Effector memory CD8-positive, alpha-beta T cell (primary cell): ENCODE measurements at regions not wholly inside any gene's neighbourhood (a gene's known extent, or its start where the extent isn't known, plus 50 kb on each side); places are given as distances from the start of the nearest gene placed in this dataset.
"Not testable (repeated sequence)": the region's sequence is repeated elsewhere in the genome, so short reads cannot be mapped to it uniquely, and the experiment has no call there.

Experiments used
- ATAC-seq: fragments of 150-1000 bp; cut with Tn5 transposase; replicated peaks from 2 replicates; pipeline ENCODE4 v1.10.0; 2021; ENCODE audit warnings: mild to moderate bottlenecking, moderate library complexity
- DNase-seq, 3 experiments: peaks; one replicate each; pipeline ENCODE4 v3.0.0; 2021
- H3K27ac Mint-ChIP-seq, 2 donors: one replicate each; pipeline ENCODE4 v1.8.0; 2022; ENCODE audit warnings: mild to moderate bottlenecking in 2 of 2, mixed read lengths in 2 of 2, moderate library complexity in 2 of 2
- H3K27me3 Mint-ChIP-seq, 2 donors: one replicate each; pipeline ENCODE4 v1.8.0; 2022; ENCODE audit warnings: mixed read lengths in 2 of 2
- H3K36me3 Mint-ChIP-seq: one replicate; pipeline ENCODE4 v1.8.0; 2022; ENCODE audit warnings: mild to moderate bottlenecking, moderate library complexity, mixed read lengths; ENCODE audit not compliant: insufficient read depth
- H3K4me1 Mint-ChIP-seq, 2 donors: one replicate each; pipeline ENCODE4 v1.8.0; 2022; ENCODE audit warnings: low read depth in 2 of 2, mixed read lengths in 2 of 2
- H3K4me3 Mint-ChIP-seq, 2 donors: one replicate each; pipeline ENCODE4 v1.8.0; 2022; ENCODE audit warnings: mild to moderate bottlenecking in 2 of 2, mixed read lengths in 2 of 2, moderate library complexity in 2 of 2
- H3K9me3 Mint-ChIP-seq, 2 donors: one replicate each; pipeline ENCODE4 v1.8.0; 2022; ENCODE audit warnings: mixed read lengths in 2 of 2

- Mint-ChIP-seq H3K36me3 (no peaks in the 10 kb centered on the region), H3K9me3 (peaks cover 0 to 9% of the 10 kb centered on the region in 2 donors), H3K27me3 (peaks cover 0 to 13% of the 10 kb centered on the region in 2 donors), H3K27ac (no peak overlapping the region), H3K4me3 (no peak overlapping the region), H3K4me1 (no peaks in the 10 kb centered on the region)
- no peak for DNase-seq
- ATAC-seq: no peak
Measured at GRCh38 chr10:130715686-130716670, 579.8 kb downstream of the GLRX3 start.

- ATAC-seq: no peak
- Mint-ChIP-seq H3K27ac (no peak overlapping the region), H3K27me3 (peaks cover 0 to 13% of the 10 kb centered on the region in 2 donors), H3K4me3 (no peak overlapping the region), H3K36me3 (no peaks in the 10 kb centered on the region), H3K9me3 (peaks cover 0 to 6% of the 10 kb centered on the region in 2 donors), H3K4me1 (no peaks in the 10 kb centered on the region)
- no peak for DNase-seq
Measured at GRCh38 chr10:130717083-130717482, 580.9 kb downstream of the GLRX3 start.

GRCh38 chr10:130718744-130719447 is 582.7 kb downstream of the GLRX3 start:
- not testable (repeated sequence) for H3K9me3 Mint-ChIP-seq, ATAC-seq, DNase-seq, H3K27ac Mint-ChIP-seq, H3K36me3 Mint-ChIP-seq, H3K4me1 Mint-ChIP-seq, H3K27me3 Mint-ChIP-seq, H3K4me3 Mint-ChIP-seq

GRCh38 chr10:130719448-130719752 is 583.2 kb downstream of the GLRX3 start:
- ATAC-seq (no peak), DNase-seq (no peak)
- H3K4me1 Mint-ChIP-seq: no peaks in the 10 kb centered on the region
- H3K4me3 Mint-ChIP-seq: no peak overlapping the region
- H3K36me3 Mint-ChIP-seq: no peaks in the 10 kb centered on the region
- peaks cover 0 to 3% of the 10 kb centered on the region in 2 donors for H3K9me3 Mint-ChIP-seq
- peaks cover 0 to 6% of the 10 kb centered on the region in 2 donors for H3K27me3 Mint-ChIP-seq
- no peak overlapping the region for H3K27ac Mint-ChIP-seq

- Mint-ChIP-seq H3K4me3 (no peak overlapping the region), H3K36me3 (no peaks in the 10 kb centered on the region), H3K9me3 (peaks cover 0 to 3% of the 10 kb centered on the region in 2 donors), H3K4me1 (no peaks in the 10 kb centered on the region), H3K27me3 (peaks cover 0 to 6% of the 10 kb centered on the region in 2 donors), H3K27ac (no peak overlapping the region)
- ATAC-seq: no peak
- DNase-seq: no peak
Measured at GRCh38 chr10:130720235-130720634, 584.0 kb downstream of the GLRX3 start.

- Mint-ChIP-seq H3K4me1 (no peaks in the 10 kb centered on the region), H3K27ac (no peak overlapping the region), H3K36me3 (no peaks in the 10 kb centered on the region), H3K9me3 (peaks cover 0 to 3% of the 10 kb centered on the region in 2 donors), H3K27me3 (peaks cover 0 to 1% of the 10 kb centered on the region in 2 donors), H3K4me3 (no peak overlapping the region)
- no peak for DNase-seq
- no peak for ATAC-seq
Measured at GRCh38 chr10:130721971-130722370, 585.8 kb downstream of the GLRX3 start.

GRCh38 chr10:130723704-130724103 is 587.5 kb downstream of the GLRX3 start:
- Mint-ChIP-seq H3K4me1 (no peaks in the 10 kb centered on the region), H3K4me3 (no peak overlapping the region)
- ATAC-seq: no peak

GRCh38 chr10:130725474-130725970 is 586.0 kb downstream of the TCERG1L start:
- no peaks in the 10 kb centered on the region for H3K9me3 Mint-ChIP-seq
- H3K4me1 Mint-ChIP-seq: no peaks in the 10 kb centered on the region
- no peak for ATAC-seq
- H3K27ac Mint-ChIP-seq: no peak overlapping the region
- H3K27me3 Mint-ChIP-seq: no peaks in the 10 kb centered on the region
- DNase-seq: no peak
- H3K4me3 Mint-ChIP-seq: no peak overlapping the region
- no peaks in the 10 kb centered on the region for H3K36me3 Mint-ChIP-seq

More at GRCh38 chr10:130723704-130724103, 587.5 kb downstream of the GLRX3 start:
- H3K27ac Mint-ChIP-seq: no peak overlapping the region
- H3K9me3 Mint-ChIP-seq: no peaks in the 10 kb centered on the region
- DNase-seq: no peak
- H3K36me3 Mint-ChIP-seq: no peaks in the 10 kb centered on the region
- H3K27me3 Mint-ChIP-seq: no peaks in the 10 kb centered on the region

GRCh38 chr10:130726996-130727725 is 584.4 kb downstream of the TCERG1L start:
- Mint-ChIP-seq H3K4me3 (no peak overlapping the region), H3K4me1 (no peaks in the 10 kb centered on the region), H3K36me3 (no peaks in the 10 kb centered on the region), H3K27ac (no peak overlapping the region), H3K27me3 (no peaks in the 10 kb centered on the region), H3K9me3 (no peaks in the 10 kb centered on the region)
- DNase-seq (no peak), ATAC-seq (no peak)

GRCh38 chr10:130727766-130728490 is 583.6 kb downstream of the TCERG1L start:
- H3K36me3 Mint-ChIP-seq: no peaks in the 10 kb centered on the region
- ATAC-seq (no peak), DNase-seq (no peak)
- H3K9me3 Mint-ChIP-seq: no peaks in the 10 kb centered on the region
- H3K27ac Mint-ChIP-seq: no peak overlapping the region
- H3K27me3 Mint-ChIP-seq: no peaks in the 10 kb centered on the region
- no peak overlapping the region for H3K4me3 Mint-ChIP-seq
- H3K4me1 Mint-ChIP-seq: no peaks in the 10 kb centered on the region

GRCh38 chr10:130728531-130729215 is 582.8 kb downstream of the TCERG1L start:
- Mint-ChIP-seq H3K27me3 (no peaks in the 10 kb centered on the region), H3K36me3 (no peaks in the 10 kb centered on the region), H3K4me1 (no peaks in the 10 kb centered on the region), H3K9me3 (no peaks in the 10 kb centered on the region), H3K27ac (no peak overlapping the region), H3K4me3 (no peak overlapping the region)
- DNase-seq (no peak), ATAC-seq (no peak)

GRCh38 chr10:130729876-130730275 is 581.6 kb downstream of the TCERG1L start:
- H3K27ac Mint-ChIP-seq: no peak overlapping the region
- no peaks in the 10 kb centered on the region for H3K4me1 Mint-ChIP-seq
- ATAC-seq (no peak), DNase-seq (no peak)
- no peak overlapping the region for H3K4me3 Mint-ChIP-seq
- H3K27me3 Mint-ChIP-seq: no peaks in the 10 kb centered on the region
- peaks cover 5% of the 10 kb centered on the region for H3K36me3 Mint-ChIP-seq
- peaks cover 3 to 11% of the 10 kb centered on the region in 2 donors for H3K9me3 Mint-ChIP-seq
